ENCODE measurements at regions not wholly inside any gene's neighbourhood (a gene's known extent, or its start where the extent isn't known, plus 50 kb on each side); places are given as distances from the start of the nearest gene placed in this dataset.
"Not testable (repeated sequence)": the region's sequence is repeated elsewhere in the genome, so short reads cannot be mapped to it uniquely, and the experiment has no call there.

DNA sequence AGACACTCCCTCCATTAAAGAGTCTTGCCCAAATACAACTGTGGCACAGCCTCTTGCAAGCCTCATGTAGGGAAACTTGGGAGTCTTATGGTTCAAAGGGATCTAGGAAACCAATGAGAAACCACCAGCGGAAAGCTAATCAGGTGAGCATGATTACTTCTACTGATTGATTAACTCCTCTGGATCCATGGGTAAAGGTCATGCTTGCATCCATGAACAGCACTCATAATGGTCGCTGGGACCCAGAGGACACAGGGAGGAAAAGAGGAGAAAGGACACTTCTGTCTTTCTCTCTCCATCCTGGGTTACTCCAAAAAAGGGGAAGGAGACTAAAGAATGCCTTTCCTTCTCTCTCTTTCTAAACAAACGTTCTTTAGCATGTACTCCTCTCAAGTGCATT is 1397.2 kb downstream of the LRFN5 start:
- DNase-seq = no peak

- no peak for DNase-seq
Measured at GRCh38 chr14:43001731-43002130, 1395.1 kb downstream of the LRFN5 start.

GRCh38 chr14:42994051-42994736 is 1387.5 kb downstream of the LRFN5 start:
- DNase-seq = no peak

GRCh38 chr14:42992930-42993329 is 1386.3 kb downstream of the LRFN5 start:
- no peak for DNase-seq

DNA sequence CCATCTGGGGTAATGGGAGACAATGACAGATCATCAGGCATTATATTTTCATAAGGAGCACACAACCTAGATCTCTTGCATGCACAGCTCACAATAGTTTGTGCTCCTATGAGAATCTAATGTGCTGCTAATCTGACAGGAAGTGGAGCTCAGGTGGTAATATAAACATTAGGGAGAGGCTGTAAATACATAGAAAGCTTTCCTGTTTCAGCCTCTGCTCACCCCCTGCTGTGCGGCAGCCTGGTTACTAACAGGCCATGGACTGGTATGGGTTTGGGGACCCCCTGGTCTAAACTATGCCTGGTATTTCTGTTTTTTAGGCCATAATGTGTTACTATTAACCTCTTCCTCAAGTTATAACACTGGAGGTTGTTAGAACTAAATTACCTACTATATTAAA is 1373.7 kb downstream of the LRFN5 start:
- no peak for DNase-seq

DNA sequence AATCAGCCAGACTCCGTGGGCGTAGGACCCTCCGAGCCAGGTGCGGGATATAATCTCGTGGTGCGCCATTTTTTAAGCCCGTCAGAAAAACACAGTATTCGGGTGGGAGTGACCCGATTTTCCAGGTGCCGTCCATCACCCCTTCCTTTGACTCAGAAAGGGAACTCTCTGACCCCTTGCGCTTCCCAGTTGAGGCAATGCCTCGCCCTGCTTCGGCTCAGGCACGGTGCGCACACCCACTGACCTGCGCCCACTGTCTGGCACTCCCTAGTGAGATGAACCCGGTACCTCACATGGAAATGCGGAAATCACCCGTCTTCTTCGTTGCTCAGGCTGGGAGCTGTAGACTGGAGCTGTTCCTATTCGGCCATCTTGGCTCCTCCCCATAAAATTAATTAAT is 1366.5 kb downstream of the LRFN5 start:
- not testable (repeated sequence) for DNase-seq

DNA sequence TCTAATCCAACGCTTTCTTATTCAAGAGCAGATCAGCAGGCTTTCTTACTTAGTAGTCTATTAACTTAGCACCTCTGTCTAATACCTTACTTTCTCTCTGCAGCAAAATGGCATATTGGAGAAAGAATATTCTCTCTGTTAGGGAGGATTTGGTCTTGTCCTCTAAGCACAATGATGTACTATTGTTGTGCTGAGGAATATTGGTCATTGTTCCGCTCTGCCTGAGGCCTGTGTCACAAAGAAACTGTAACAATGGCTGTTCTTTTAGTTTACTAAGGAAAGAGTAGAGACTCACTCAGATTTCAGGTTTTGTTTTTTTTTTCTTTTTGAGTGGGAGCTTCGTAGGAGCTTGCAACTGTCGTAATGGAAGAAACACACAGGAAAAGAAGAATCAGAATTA is 1358.8 kb downstream of the LRFN5 start:
- no peak for DNase-seq

- no peak for DNase-seq
Measured at GRCh38 chr14:42961509-42961908, 1354.8 kb downstream of the LRFN5 start.

GRCh38 chr14:42950363-42950762 is 1343.7 kb downstream of the LRFN5 start:
- DNase-seq = no peak

GRCh38 chr14:42947991-42948390 is 1341.3 kb downstream of the LRFN5 start:
- no peak for DNase-seq

- DNase-seq = no peak
Measured at GRCh38 chr14:42944284-42944683, 1337.6 kb downstream of the LRFN5 start.

GRCh38 chr14:42931308-42931707 is 1324.6 kb downstream of the LRFN5 start:
- DNase-seq = no peak

DNA sequence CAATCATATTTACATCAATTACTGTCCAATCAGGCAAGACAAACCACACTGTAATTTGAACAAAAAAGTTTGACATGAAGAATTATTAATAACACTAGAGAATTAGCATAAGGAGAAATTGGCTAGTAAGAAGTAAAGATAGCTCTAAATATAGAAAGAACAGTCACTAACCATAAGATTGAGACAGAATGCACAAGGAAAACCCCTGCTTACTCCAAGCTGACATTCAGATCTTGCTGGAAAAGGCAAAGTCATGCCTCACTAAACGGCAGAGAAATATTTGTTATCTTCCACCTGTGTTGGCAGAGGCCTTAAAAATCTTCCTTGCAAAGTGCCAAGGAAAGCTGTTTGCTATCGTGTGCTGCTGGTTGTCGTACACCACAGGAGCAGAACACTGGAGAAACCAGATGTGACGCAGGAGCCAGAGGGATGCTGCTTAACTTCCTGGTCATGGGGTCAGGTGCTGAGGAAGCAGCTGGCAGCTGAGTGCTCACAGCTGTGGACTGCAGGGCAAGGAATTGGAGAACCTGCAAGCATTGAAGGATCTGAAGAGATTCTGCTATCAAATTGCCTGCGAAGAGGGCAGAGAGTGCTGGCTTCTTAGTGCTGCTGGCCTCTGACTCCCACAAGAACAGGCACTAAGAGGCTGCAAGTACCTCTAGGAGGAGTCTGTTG is 1323.3 kb downstream of the LRFN5 start:
- peak; percentile 39 for DNase-seq

GRCh38 chr14:42927313-42927712 is 1320.6 kb downstream of the LRFN5 start:
- no peak for DNase-seq

- no peak for DNase-seq
Measured at GRCh38 chr14:42921901-42922300, 1315.2 kb downstream of the LRFN5 start.

GRCh38 chr14:42918615-42919014 is 1311.9 kb downstream of the LRFN5 start:
- no peak for DNase-seq

DNA sequence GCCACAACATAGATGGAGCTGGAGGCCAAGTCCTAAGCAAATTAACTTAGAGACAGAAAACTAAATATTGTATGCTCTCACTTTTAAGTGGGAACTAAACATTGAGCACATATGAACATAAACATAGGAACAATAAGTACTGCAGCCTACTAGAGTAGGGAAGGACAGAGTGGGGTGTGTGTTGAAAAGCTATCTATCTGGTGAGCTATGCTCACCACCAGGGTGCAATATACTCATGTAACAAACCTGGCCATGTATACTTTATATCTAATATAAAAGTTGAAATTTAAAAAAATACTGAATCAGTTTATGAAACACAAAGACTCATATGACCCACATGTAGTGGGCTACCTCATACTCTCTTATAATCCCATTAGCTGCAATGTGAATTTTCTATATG is 1305.0 kb downstream of the LRFN5 start:
- no peak for DNase-seq

DNA sequence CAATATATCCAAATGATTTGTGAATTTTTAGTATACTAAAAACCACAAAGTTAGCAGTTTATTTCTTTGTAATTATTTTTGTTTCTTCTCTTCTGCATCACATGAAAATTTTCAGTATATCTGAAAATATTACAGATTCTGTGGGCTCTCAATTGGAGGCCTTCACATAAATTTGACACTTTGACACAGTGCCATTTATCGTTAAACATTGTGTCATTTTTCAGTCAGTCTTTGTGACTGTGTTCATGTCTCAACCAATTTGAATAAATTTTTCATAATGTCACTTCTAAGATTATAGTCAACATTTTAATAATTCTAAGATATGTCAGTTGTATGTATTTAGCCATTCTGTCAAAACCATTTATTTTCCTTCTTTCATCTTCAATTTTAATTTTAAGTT is 1303.0 kb downstream of the LRFN5 start:
- DNase-seq = no peak

DNA sequence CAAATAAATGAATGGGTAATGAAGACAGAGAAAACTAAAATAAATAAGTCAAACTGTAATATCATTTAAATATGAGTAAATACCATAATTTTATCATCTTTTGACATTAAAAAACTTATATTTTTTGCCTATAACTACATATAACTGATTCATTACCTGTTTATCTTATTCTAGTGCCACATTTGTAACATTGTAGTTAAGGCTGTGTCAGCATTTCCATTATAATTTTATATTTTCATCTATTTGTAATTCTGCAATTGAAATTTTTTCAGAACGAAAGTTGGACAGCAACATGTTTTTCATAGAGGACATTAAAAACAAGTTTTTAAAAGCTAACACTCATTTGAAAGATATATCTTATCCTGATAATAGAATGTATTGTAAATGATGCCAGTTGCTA is 1286.5 kb downstream of the LRFN5 start:
- no peak for DNase-seq

- no peak for DNase-seq
Measured at GRCh38 chr14:42884100-42884499, 1277.4 kb downstream of the LRFN5 start.

GRCh38 chr14:42877716-42878115 is 1271.0 kb downstream of the LRFN5 start:
- no peak for DNase-seq

DNA sequence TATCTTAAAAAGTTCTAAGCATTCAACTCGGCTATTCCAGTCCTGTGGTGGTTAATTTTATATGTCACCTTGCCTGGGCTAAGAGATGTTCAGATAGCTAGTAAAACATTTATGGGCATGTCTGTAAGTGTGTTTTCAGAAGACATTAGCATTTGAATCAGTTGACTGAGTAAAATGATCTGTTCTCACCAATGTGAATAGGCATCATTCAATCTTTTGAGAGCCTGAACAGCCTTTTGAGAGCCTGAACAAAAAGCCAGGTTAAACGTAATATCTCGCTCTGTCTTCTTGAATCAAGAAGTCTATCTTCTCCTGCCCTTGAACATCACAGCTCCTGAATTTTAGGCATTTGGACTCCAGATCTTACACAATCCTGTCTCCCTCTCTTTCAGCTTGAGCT is 1266.1 kb downstream of the LRFN5 start:
- no peak for DNase-seq

DNA sequence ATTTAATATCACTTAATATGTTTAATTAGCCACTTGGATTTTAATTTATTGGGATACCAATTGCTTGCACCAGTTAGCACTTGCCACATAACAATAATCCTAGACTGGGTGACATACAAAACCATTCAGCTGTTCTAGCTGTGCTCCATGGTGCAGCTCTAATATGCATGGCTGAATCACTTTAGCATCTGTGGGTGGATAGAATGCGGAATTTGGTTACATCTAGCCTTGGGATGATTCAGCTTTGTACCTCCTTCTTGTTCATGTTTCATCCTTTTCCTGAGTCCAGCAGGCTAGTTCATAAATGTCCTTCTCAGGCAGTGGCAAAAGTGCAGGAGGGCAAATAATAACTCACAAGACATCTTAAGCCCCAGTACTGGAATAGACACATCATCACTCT is 1263.0 kb downstream of the LRFN5 start:
- no peak for DNase-seq

- DNase-seq = no peak
Measured at GRCh38 chr14:42862114-42862513, 1255.4 kb downstream of the LRFN5 start.

- no peak for DNase-seq
Measured at GRCh38 chr14:42860371-42860770, 1253.7 kb downstream of the LRFN5 start.

Measured in right hindlimb (tissue), 1 donor.